DMS114 treated with DMSO at 0.1 percent for 48 hours (cell line): ENCODE measurements at regions not wholly inside any gene's neighbourhood (a gene's known extent, or its start where the extent isn't known, plus 50 kb on each side); places are given as distances from the start of the nearest gene placed in this dataset.
A peak's percentile ranks its signal among the peaks of the same experiment; 100 is the strongest.
"Not testable (repeated sequence)": the region's sequence is repeated elsewhere in the genome, so short reads cannot be mapped to it uniquely, and the experiment has no call there.

Experiments used
- DNase-seq: peaks from one replicate; lab custom pipeline; 2025; ENCODE audit not compliant: unreplicated experiment; lab: John Stamatoyannopoulos, UW

DNA sequence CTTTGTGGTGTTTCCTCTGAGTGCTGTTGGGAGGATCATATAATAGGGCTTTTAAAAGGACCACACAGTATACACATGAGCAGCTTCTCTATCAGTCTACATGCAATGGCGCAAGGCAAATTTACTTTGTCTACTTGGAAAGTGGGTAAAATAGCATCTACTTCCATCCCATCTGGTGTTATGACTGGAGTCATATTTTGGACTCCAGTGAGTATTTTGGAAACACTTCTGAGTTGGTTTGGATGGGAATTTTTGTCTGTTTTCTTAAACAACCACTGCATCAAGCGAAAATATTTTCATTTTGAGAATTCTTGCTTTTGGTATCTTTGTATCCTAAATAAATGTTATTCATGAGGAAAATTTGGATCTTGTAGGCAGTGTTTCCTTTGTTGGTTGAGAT is 220.8 kb downstream of the NMUR2 start:
- no peak for DNase-seq

- no peak for DNase-seq
These were observed 223.6 kb downstream of the NMUR2 start for GRCh38 chr5:152181461-152181860.

DNA sequence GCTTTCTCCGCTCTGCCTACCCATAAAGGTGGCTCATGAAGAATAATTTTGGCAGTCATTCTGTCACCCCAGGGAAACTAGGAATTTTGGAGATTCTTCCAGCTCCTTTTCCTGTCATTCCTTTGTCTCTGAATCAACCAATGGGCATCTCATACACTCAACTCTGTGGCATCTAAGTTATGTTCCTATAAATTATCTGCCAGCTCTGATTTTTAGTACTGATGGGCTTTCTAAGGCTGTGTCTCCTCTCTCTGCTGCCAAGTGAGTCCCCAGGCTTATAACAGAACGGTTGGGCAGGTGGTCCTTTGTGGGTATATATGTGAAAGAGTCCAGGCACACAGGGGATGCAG is 226.8 kb downstream of the NMUR2 start:
- no peak for DNase-seq

DNA sequence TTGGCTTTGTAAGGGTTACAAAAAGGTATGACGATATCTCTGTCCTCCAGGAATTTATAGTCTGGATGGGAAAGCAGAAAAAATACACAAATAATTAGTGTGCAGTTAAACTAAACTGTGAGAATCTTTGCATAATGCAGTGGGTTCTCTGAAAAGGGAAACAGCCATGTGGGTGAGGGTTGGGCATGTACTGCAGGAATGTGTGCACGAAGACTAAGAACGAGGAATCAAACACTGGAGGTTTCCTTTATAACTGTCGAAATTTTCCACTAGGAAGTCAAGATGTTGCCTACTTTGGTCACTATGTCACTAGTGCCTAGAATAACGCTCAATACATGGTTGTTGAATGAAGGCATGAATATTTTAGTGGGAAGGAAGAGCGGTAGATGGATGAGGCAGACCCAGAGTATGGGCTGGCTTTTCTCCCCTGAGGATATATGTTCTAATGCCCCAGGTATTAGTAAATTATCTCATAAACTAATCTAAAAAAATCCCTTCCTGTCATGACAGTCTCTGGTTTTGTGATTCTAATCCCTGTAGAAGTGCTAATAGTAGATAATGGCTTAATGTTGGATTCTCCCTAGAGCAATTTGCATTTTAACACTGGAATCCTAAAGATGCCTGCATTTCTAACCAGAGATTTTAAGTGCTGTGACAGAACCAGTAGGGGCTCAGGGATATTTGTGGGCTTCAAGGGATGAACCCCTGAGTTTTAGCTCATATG is 227.3 kb downstream of the NMUR2 start:
- no peak for DNase-seq

- DNase-seq: no peak
These were observed 233.2 kb downstream of the NMUR2 start for GRCh38 chr5:152171888-152172287.

- no peak for DNase-seq
These were observed 234.7 kb downstream of the NMUR2 start for GRCh38 chr5:152170350-152170749.

- DNase-seq: no peak
These were observed 240.2 kb upstream of the GLRA1 start for GRCh38 chr5:152164860-152165259.

GRCh38 chr5:152159894-152160293 is 235.2 kb upstream of the GLRA1 start:
- DNase-seq: not testable (repeated sequence)

DNA sequence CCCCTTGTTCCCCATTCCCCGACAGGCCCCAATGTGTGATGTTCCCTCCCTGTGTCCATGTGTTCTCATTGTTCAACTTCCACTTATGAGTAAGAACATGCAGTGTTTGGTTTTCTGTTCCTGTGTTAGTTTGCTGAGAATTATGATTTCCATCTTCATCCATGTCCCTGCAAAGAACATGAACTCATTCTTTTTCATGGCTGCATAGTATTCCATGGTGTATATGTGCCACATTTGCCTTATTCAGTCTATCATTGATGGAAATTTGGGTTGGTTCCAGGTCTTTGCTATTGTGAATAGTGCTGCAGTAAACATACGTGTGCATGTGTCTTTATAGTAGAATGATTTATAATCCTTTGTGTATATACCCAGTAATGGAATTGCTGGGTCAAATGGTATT is 229.8 kb upstream of the GLRA1 start:
- DNase-seq: not testable (repeated sequence)

DNA sequence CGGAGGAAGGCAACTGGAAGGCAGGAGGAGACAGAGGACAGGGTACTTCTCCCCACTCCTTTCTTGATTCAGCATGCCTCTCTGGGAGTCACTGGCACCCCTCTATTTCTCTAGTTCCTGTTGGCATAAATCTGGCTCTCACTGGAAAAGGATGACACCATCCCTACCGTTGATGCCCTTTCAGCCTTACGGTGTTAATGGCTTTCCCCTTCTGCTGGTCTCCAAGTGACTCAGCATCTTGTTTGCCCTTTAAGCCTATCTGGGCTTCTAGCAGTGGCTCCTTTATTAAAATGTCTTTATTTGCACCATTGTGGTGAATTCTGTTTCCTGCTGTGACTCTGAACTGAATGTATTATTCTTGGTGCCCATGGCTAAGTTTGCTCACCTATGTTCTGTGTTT is 227.3 kb upstream of the GLRA1 start:
- no peak for DNase-seq

DNA sequence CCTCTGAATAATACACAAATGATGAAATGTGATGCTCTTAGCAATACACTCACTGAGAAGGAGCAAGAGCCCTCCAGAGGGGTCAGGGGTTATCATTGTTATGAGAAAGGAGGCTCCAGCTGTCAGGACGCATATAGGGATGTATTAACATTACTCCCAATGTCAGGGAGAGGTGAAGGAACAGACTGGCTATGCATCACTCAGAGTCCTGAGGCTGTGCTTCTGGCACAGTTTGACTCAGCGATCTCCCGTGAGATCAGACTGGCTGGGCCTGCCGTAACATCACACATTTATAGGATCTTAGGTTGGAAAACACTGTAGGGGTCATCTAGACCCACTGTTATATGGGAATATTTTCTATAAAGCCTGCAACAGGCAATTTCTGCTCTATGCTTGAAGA is 226.5 kb upstream of the GLRA1 start:
- DNase-seq: no peak

DNA sequence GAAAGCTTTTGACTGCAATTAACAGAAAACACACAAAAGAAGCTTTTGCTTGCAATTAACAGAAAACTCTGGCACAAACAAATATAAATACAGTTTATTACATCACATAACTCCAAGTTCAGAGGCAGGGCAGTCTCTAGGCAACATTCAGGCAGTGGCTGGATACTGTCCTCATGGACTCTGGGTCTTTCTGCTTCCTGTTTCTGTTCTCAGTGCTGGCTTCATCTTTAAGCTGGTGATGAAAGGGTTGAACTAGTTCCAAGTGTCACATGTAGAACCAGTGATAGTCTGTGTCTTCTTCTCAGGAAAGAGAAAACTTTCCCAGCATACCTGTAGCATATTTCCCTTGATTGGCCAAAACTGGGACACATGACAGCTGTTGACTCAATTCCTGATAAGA is 222.6 kb upstream of the GLRA1 start:
- no peak for DNase-seq

DNA sequence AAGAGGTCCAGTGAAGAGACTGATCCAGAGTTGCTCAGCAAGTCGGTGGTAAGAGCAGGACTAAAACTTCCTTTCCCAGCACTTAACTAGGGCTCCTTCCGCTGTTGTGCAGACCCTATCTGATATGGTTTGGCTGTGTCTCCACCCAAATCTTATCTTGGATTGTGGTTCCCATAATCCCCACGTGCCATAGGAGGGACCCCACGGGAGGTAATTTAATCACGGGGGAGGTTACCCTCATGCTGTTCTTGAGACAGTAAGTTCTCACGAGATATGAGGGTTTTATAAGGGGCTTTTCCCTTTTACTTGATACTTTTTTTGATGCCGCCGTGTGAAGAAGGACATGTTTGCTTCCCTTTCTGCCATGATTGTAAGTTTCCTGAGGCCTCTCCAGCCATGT is 221.9 kb upstream of the GLRA1 start:
- no peak for DNase-seq

- no peak for DNase-seq
These were observed 219.9 kb upstream of the GLRA1 start for GRCh38 chr5:152144556-152144955.

GRCh38 chr5:152144030-152144429 is 219.4 kb upstream of the GLRA1 start:
- DNase-seq: no peak

DNA sequence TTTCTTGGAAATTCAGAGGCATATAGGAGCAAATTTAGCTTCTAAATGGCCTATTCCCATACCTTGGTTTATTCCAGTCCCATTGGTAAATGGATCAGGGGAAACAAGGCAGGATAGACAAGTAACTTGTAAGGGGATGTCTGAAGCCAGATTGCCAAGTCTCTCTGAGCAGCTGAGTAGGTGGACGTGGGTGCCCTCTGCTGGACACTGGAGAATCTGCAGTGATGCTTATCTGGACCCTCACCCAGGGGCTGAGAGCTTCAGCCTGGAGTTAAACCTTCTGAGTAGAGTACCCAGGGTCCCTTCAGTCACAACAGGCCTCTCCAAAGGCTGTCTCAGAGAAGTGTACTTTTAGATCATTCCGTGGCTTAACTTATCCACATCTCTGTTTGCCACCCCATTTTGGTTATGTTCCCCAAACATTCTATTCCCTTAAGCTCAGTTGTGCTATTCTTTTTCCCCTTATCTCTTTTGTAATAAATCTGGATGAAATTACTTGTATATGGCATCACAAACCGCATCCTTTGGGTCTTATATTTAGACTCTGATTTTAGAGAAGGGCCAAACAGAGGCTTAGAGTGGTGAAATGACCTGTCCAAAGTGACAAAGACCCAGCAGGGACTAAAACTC is 218.3 kb upstream of the GLRA1 start:
- DNase-seq: peak; percentile 60

DNA sequence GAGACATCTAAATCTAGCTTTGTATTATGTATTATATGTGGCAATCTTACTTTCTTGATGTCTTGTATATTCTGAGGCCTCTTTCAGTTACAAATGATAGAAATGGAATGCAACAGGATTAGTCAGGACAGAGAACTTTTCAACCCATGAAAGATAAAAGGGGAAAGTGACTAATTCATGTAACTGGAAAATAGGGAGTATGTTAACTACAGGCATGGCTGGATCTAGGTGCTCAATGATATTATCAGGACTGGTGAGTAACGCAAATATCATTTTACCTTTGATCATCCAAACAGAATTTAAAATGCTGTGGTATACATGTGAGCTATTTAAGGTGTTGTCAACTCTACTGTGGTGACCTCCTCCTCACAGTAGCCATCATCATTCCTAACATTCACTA is 215.7 kb upstream of the GLRA1 start:
- DNase-seq: no peak

GRCh38 chr5:152137063-152137462 is 212.4 kb upstream of the GLRA1 start:
- DNase-seq: no peak

- DNase-seq: no peak
These were observed 211.7 kb upstream of the GLRA1 start for GRCh38 chr5:152136321-152136720.

GRCh38 chr5:152135827-152136226 is 211.2 kb upstream of the GLRA1 start:
- DNase-seq: no peak

DNA sequence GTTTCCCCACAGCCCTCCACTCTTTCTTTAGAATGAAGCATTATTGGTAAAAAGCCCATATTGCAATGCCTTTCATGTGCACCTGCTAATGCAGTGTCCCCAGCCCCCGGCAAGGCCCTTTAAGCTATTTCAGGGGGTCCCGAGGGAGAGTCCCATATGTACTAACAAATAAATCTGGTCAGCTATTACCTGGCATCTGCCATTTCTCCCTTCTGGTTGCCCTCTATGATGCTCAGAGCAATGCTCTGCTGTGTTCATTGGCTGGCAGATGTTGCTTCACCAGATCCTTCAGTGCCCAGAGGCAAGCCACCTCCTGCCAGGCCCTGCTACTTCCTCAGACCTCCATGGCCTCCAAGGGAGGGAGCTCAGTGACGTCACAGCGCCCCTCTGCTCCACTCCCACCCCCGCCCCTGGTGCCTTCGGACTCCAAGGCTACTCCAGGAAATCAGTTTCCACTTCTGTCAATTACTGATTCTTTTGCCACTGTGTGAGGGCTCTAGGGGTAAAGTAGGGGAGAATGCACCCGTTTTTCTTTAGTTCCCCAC is 201.1 kb upstream of the GLRA1 start:
- DNase-seq: no peak

GRCh38 chr5:152124409-152125041 is 199.9 kb upstream of the GLRA1 start:
- no peak for DNase-seq
